ENCODE measurements at regions not wholly inside any gene's neighbourhood (a gene's known extent, or its start where the extent isn't known, plus 50 kb on each side); places are given as distances from the start of the nearest gene placed in this dataset.

DNA sequence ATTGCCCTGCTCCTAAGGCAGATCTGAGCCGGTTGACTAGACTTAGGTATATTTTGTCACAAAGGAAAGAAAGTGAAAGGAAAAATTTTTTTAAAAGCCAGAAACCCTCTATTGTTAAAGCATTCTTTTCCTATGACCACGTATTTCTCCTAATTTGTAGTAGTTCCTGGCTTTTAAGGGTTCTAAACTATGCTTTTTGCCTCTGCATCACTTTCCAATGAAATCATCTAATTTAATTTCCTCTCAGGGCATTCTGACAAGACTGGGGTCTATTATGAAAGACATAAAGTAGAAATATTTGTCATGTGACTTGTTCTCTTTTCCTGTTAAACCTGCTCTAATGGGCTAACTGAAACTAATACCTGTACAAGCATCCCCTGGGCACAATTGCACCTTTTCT lies 233.0 kb upstream of the PRR20A start:
- Mint-ChIP-seq H3K27me3 (ENCODE audit: unreplicated experiment) (peaks cover 2% of the 10 kb centered on the region), H3K36me3 (ENCODE audit: low read depth, unreplicated experiment) (no peaks in the 10 kb centered on the region), H3K4me1 (ENCODE audit: unreplicated experiment) (no peaks in the 10 kb centered on the region), H3K27ac (ENCODE audit: unreplicated experiment) (no peak overlapping the region), H3K9me3 (ENCODE audit: unreplicated experiment) (no peaks in the 10 kb centered on the region), H3K4me3 (ENCODE audit: unreplicated experiment) (no peak overlapping the region)
- TF ChIP-seq, protein P1, sequence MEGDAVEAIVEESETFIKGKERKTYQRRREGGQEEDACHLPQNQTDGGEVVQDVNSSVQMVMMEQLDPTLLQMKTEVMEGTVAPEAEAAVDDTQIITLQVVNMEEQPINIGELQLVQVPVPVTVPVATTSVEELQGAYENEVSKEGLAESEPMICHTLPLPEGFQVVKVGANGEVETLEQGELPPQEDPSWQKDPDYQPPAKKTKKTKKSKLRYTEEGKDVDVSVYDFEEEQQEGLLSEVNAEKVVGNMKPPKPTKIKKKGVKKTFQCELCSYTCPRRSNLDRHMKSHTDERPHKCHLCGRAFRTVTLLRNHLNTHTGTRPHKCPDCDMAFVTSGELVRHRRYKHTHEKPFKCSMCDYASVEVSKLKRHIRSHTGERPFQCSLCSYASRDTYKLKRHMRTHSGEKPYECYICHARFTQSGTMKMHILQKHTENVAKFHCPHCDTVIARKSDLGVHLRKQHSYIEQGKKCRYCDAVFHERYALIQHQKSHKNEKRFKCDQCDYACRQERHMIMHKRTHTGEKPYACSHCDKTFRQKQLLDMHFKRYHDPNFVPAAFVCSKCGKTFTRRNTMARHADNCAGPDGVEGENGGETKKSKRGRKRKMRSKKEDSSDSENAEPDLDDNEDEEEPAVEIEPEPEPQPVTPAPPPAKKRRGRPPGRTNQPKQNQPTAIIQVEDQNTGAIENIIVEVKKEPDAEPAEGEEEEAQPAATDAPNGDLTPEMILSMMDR (IDR thresholded peaks at IDR 0.05; ENCODE audit: unreplicated experiment): no peak
- DNase-seq (ENCODE audit: low spot score): no peak

DNA sequence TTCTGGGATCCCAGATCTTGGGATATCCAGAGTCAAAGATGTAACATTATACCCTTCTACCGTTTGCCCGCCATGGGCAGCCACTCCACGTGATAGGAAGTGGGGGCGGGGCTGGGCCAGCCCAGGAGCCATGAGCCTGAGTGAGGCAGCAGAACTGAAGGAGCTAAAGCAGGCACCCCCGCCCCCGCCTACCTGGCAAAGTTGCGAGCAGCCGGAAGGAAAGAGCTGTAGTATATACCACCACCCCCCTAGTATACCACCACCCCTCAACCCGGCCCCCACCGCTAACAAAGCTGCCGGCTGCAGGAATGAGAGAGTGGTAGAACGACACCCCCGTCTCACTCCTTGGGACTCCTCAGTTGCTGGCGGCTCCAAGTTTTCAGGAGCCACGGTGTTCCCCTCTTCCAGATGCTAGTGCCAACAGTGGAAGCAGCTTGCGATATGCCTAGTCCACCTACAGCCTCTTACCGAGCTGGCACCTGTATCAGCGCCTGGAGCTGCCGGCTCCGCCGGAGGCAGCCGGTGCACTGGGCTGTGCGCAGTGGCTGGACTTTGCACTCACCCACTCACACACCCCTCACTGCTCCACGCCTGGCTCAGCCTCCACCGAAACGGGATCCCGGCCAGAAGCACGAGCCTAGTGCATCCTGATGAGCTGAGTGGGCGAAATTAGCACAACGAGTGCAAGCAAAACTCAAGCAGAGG lies 230.7 kb upstream of the PRR20A start:
- no peaks in the 10 kb centered on the region for H3K9me3 Mint-ChIP-seq (ENCODE audit: unreplicated experiment)
- no peak overlapping the region for H3K27ac Mint-ChIP-seq (ENCODE audit: unreplicated experiment)
- H3K4me1 Mint-ChIP-seq (ENCODE audit: unreplicated experiment): no peaks in the 10 kb centered on the region
- TF ChIP-seq, protein P1 (IDR thresholded peaks at IDR 0.05; ENCODE audit: unreplicated experiment): no peak
- no peak for DNase-seq (ENCODE audit: low spot score)
- H3K27me3 Mint-ChIP-seq (ENCODE audit: unreplicated experiment): peaks cover 2% of the 10 kb centered on the region
- no peaks in the 10 kb centered on the region for H3K36me3 Mint-ChIP-seq (ENCODE audit: low read depth, unreplicated experiment)
- H3K4me3 Mint-ChIP-seq (ENCODE audit: unreplicated experiment): no peak overlapping the region

DNA sequence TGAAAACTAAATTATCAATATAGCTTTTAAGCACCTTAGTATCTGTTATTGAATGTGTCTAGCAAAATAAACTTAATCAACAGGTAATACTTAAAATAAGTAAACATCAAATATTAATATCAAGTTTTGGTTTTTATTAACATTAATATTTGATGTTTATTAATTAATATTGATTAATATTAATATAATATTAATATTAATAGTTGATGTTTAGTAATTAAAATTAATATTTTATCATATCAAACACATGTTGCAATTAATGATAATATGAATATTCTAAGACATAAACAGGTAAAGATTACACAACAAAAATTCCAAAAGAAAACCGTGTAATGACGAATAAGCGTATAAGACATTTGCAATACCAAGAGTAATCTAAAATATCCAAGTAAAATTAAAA lies 222.8 kb upstream of the PRR20A start:
- Mint-ChIP-seq H3K36me3 (ENCODE audit: low read depth, unreplicated experiment) (no peaks in the 10 kb centered on the region), H3K4me1 (ENCODE audit: unreplicated experiment) (no peaks in the 10 kb centered on the region), H3K9me3 (ENCODE audit: unreplicated experiment) (no peaks in the 10 kb centered on the region), H3K27me3 (ENCODE audit: unreplicated experiment) (no peaks in the 10 kb centered on the region), H3K27ac (ENCODE audit: unreplicated experiment) (no peak overlapping the region), H3K4me3 (ENCODE audit: unreplicated experiment) (no peak overlapping the region)
- no peak for DNase-seq (ENCODE audit: low spot score)
- TF ChIP-seq, protein P1 (IDR thresholded peaks at IDR 0.05; ENCODE audit: unreplicated experiment): no peak

DNA sequence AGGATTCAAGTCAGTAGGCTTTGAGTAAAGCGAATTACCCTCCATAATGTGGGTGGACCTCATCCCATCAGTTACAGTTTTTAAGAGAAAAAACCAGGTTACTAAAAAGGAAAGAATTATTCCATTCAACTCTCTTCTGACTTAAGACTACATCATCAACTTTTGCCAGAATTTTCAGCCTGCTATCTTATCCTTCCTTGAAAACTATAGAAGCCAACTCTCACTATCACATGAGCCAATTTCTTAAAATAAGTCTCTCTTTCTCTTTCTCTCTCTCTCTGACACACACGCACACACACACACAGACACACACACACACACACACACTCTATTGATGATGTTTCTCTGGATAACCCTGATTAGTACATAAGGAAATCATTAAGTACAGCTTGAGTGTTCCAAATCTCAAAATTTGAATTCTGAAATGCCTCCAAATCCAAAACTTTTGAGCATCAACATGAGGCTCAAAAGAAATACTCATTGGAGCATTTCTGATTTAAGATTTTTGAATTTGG lies 217.0 kb upstream of the PRR20A start:
- H3K9me3 Mint-ChIP-seq (ENCODE audit: unreplicated experiment): no peaks in the 10 kb centered on the region
- no peak overlapping the region for H3K27ac Mint-ChIP-seq (ENCODE audit: unreplicated experiment)
- no peaks in the 10 kb centered on the region for H3K27me3 Mint-ChIP-seq (ENCODE audit: unreplicated experiment)
- no peaks in the 10 kb centered on the region for H3K36me3 Mint-ChIP-seq (ENCODE audit: low read depth, unreplicated experiment)
- no peaks in the 10 kb centered on the region for H3K4me1 Mint-ChIP-seq (ENCODE audit: unreplicated experiment)
- TF ChIP-seq, protein P1 (IDR thresholded peaks at IDR 0.05; ENCODE audit: unreplicated experiment): no peak
- H3K4me3 Mint-ChIP-seq (ENCODE audit: unreplicated experiment): no peak overlapping the region
- no peak for DNase-seq (ENCODE audit: low spot score)

DNA sequence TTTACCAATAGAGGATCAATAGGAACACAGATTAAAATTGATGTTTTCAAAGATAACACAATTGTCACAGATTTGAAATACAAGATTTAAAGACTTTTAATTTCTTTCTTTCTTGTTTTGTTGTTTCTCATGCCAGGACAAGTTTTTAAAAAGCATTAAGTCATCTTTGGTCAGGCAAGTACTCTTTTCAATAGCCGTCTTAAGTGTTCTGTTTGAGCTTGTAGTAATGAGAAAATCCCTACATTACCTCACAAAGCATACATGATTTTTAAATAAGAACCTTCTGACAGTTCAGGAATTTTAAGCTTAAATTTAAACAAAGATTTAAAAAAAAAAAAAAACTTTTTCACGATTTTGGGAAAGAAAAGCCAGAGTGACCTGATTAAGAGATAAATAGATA lies 216.3 kb upstream of the PRR20A start:
- no peak overlapping the region for H3K4me3 Mint-ChIP-seq (ENCODE audit: unreplicated experiment)
- no peaks in the 10 kb centered on the region for H3K9me3 Mint-ChIP-seq (ENCODE audit: unreplicated experiment)
- DNase-seq (ENCODE audit: low spot score): no peak
- H3K27me3 Mint-ChIP-seq (ENCODE audit: unreplicated experiment): no peaks in the 10 kb centered on the region
- no peaks in the 10 kb centered on the region for H3K4me1 Mint-ChIP-seq (ENCODE audit: unreplicated experiment)
- H3K36me3 Mint-ChIP-seq (ENCODE audit: low read depth, unreplicated experiment): no peaks in the 10 kb centered on the region
- H3K27ac Mint-ChIP-seq (ENCODE audit: unreplicated experiment): no peak overlapping the region
- TF ChIP-seq, protein P1 (IDR thresholded peaks at IDR 0.05; ENCODE audit: unreplicated experiment): no peak
